HFFc6 (cell line): ENCODE measurements at regions not wholly inside any gene's neighbourhood (a gene's known extent, or its start where the extent isn't known, plus 50 kb on each side); places are given as distances from the start of the nearest gene placed in this dataset.

Source experiments
- DNase-seq: peaks from one replicate; pipeline ENCODE4 v3.0.0-alpha.2; 2018
- H3K27ac Mint-ChIP-seq: 2 replicates; pipeline ENCODE4 v1.8.0; 2020; ENCODE audit warnings: mild to moderate bottlenecking, mixed read lengths
- H3K27me3 Mint-ChIP-seq: 2 replicates; pipeline ENCODE4 v1.8.0; 2021; ENCODE audit warnings: mild to moderate bottlenecking, moderate library complexity, mixed read lengths; ENCODE audit not compliant: insufficient read depth
- H3K36me3 Mint-ChIP-seq: 2 replicates; pipeline ENCODE4 v1.8.0; 2021; ENCODE audit warnings: low read depth, mixed read lengths
- H3K4me1 Mint-ChIP-seq: 2 replicates; pipeline ENCODE4 v1.8.0; 2020; ENCODE audit warnings: low read depth, mixed read lengths
- H3K4me3 Mint-ChIP-seq: 2 replicates; pipeline ENCODE4 v1.8.0; 2020; ENCODE audit warnings: mild to moderate bottlenecking, moderate library complexity, mixed read lengths
- H3K9me3 Mint-ChIP-seq: 2 replicates; pipeline ENCODE4 v1.8.0; 2020; ENCODE audit warnings: mild to moderate bottlenecking, mixed read lengths
- CTCF ChIP-seq: fragments of 200-600 bp; sonication (generic); IDR thresholded peaks from 2 replicates; pipeline ENCODE4 v1.5.0; 2021; ENCODE audit warnings: antibody characterized with exemption, mild to moderate bottlenecking

GRCh38 chr6:33926451-33926850 is 122.6 kb upstream of the MLN start:
- no peak for DNase-seq

GRCh38 chr6:33925936-33926335 is 122.1 kb upstream of the MLN start:
- H3K36me3 Mint-ChIP-seq, result no peaks in the 10 kb centered on the region
- H3K27ac Mint-ChIP-seq, result no peak overlapping the region
- no peak for DNase-seq
- no peaks in the 10 kb centered on the region for H3K9me3 Mint-ChIP-seq
- TF ChIP-seq CTCF, result no peak
- peaks cover 32% of the 10 kb centered on the region for H3K27me3 Mint-ChIP-seq
- no peak overlapping the region for H3K4me3 Mint-ChIP-seq
- peaks cover 7% of the 10 kb centered on the region; the same call in 1 of the 2 replicates for H3K4me1 Mint-ChIP-seq

More at GRCh38 chr6:33926451-33926850, 122.6 kb upstream of the MLN start:
- no peaks in the 10 kb centered on the region for H3K9me3 Mint-ChIP-seq
- peaks cover 7% of the 10 kb centered on the region; the same call in 1 of the 2 replicates for H3K4me1 Mint-ChIP-seq
- TF ChIP-seq CTCF, result no peak
- H3K36me3 Mint-ChIP-seq, result no peaks in the 10 kb centered on the region
- no peak overlapping the region for H3K4me3 Mint-ChIP-seq
- no peak overlapping the region for H3K27ac Mint-ChIP-seq
- peaks cover 31% of the 10 kb centered on the region for H3K27me3 Mint-ChIP-seq

- Mint-ChIP-seq H3K27me3 (peaks cover 30% of the 10 kb centered on the region), H3K36me3 (no peaks in the 10 kb centered on the region), H3K27ac (no peak overlapping the region), H3K4me3 (no peak overlapping the region), H3K4me1 (peaks cover 7% of the 10 kb centered on the region; the same call in 1 of the 2 replicates), H3K9me3 (no peaks in the 10 kb centered on the region)
- no peak for DNase-seq
- no peak for TF ChIP-seq CTCF
These were observed 121.4 kb upstream of the MLN start for GRCh38 chr6:33925210-33925609.

GRCh38 chr6:33924681-33925080 is 120.9 kb upstream of the MLN start:
- H3K9me3 Mint-ChIP-seq, result no peaks in the 10 kb centered on the region
- no peaks in the 10 kb centered on the region for H3K36me3 Mint-ChIP-seq
- no peak overlapping the region for H3K27ac Mint-ChIP-seq
- no peak overlapping the region for H3K4me3 Mint-ChIP-seq
- no peak for TF ChIP-seq CTCF
- peaks cover 7% of the 10 kb centered on the region; the same call in 1 of the 2 replicates for H3K4me1 Mint-ChIP-seq
- peaks cover 30% of the 10 kb centered on the region for H3K27me3 Mint-ChIP-seq
- DNase-seq, result no peak

- Mint-ChIP-seq H3K27ac (no peak overlapping the region), H3K36me3 (no peaks in the 10 kb centered on the region), H3K4me3 (no peak overlapping the region), H3K27me3 (peaks cover 32% of the 10 kb centered on the region), H3K4me1 (peaks cover 7% of the 10 kb centered on the region; the same call in 1 of the 2 replicates), H3K9me3 (no peaks in the 10 kb centered on the region)
- DNase-seq, result no peak
- no peak for TF ChIP-seq CTCF
These were observed 120.2 kb upstream of the MLN start for GRCh38 chr6:33923857-33924514.
